Large intestine (tissue), 3 donors: ENCODE measurements at regions not wholly inside any gene's neighbourhood (a gene's known extent, or its start where the extent isn't known, plus 50 kb on each side); places are given as distances from the start of the nearest gene placed in this dataset.
"Not testable (repeated sequence)": the region's sequence is repeated elsewhere in the genome, so short reads cannot be mapped to it uniquely, and the experiment has no call there.

Source experiments
- DNase-seq, 2 donors: peaks; one replicate each; pipeline versions ENCODE4 v3.0.0 to v3.0.0-alpha.2; 2013
- H3K27ac ChIP-seq: one replicate; pipeline ENCODE4 v1.5.1; 2013; ENCODE audit warnings: low read length
- H3K27me3 ChIP-seq: 2 replicates; pipeline ENCODE4 v1.6.1; 2013; ENCODE audit warnings: low read length; ENCODE audit not compliant: control insufficient read depth, insufficient read depth
- H3K36me3 ChIP-seq: 2 replicates; pipeline ENCODE4 v1.6.1; 2013; ENCODE audit warnings: low read length; ENCODE audit not compliant: control insufficient read depth, insufficient read depth
- H3K4me1 ChIP-seq: one replicate; pipeline ENCODE4 v1.6.1; 2013; ENCODE audit warnings: low read length; ENCODE audit not compliant: control insufficient read depth, insufficient read depth
- H3K4me3 ChIP-seq: one replicate; pipeline ENCODE4 v1.5.1; 2013; ENCODE audit warnings: low read length
- H3K9me3 ChIP-seq: one replicate; pipeline ENCODE4 v1.6.1; 2013; ENCODE audit warnings: mild to moderate bottlenecking, low read depth, low read length, moderate library complexity; ENCODE audit not compliant: control insufficient read depth
- WGBS: methylation state at CpG from one replicate; pipeline ENCODE4 v1.1.5; 2013; ENCODE audit warnings: low lambda C conversion rate; ENCODE audit not compliant: insufficient coverage; 5-methylcytosine and 5-hydroxymethylcytosine counted together

DNA sequence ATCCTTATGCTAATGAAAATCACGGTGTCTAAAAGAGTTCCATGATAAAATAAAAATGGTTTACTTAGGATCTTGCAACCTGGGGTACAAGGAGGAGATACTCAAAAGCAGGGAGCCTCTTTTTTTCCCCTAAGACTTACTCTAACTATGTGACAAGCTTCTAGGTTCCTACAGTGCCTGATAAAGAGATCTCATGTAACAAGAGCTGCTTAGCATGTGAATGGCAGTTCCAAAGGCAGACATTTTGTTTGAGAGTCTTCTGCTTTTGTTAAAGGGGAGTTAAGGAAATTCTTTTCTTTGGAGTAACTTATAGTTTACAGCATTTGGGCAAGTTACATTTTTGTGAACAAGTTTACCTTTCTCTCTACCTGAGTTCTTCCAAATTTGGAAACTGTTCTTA is 945.8 kb upstream of the ADGRB3 start:
- Histone ChIP-seq H3K4me1 (no peaks in the 10 kb centered on the region), H3K36me3 (no peaks in the 10 kb centered on the region), H3K9me3 (no peaks in the 10 kb centered on the region), H3K27ac (no peak overlapping the region), H3K27me3 (no peaks in the 10 kb centered on the region), H3K4me3 (no peak overlapping the region)
- no CpG with 5 or more reads among the region's 1 CpG for WGBS
- DNase-seq, result no peak

DNA sequence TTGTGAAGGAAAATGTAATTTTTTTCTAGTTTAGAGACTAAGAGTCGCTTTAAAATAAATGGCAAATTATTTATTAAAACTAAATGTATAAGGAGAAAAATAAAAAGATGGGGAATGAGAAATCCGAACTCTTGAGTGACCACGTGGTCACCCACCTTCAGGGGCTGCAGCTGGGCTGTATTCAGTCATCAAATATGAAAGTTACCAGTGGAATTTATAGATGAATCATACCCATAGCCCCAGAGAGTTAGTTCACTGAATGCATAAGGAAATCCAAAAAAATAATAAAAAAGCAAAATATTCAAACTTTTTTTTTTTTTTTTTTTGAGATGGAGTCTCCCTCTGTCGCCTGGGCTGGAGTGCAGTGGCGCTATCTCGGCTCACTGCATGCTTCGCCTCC is 947.7 kb upstream of the ADGRB3 start:
- no peaks in the 10 kb centered on the region for H3K36me3 ChIP-seq
- H3K9me3 ChIP-seq, result no peaks in the 10 kb centered on the region
- no peaks in the 10 kb centered on the region for H3K27me3 ChIP-seq
- H3K27ac ChIP-seq, result no peak overlapping the region
- H3K4me3 ChIP-seq, result no peak overlapping the region
- WGBS, result 92% methylated on average over 2 of the region's 7 CpGs
- no peaks in the 10 kb centered on the region for H3K4me1 ChIP-seq
- DNase-seq, result no peak

DNA sequence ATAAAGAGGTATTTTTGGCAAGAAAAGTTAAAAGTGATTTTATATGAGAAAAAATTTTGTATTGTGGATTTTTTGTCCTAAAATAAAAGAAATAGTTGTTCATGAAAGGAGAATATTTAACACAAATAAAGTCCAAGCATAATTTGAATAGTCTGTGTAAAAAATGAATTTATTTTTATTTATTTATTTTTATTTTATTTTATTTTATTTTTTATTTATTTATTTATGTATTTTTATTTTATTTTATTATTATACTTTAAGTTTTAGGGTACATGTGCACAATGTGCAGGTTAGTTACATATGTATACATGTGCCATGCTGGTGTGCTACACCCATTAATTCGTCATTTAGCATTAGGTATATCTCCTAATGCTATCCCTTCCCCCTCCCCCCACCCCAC is 948.9 kb upstream of the ADGRB3 start:
- not testable (repeated sequence) for H3K36me3 ChIP-seq, H3K4me3 ChIP-seq, H3K4me1 ChIP-seq, H3K27ac ChIP-seq, H3K9me3 ChIP-seq, DNase-seq, H3K27me3 ChIP-seq
- WGBS, result no CpG with 5 or more reads among the region's 1 CpG

DNA sequence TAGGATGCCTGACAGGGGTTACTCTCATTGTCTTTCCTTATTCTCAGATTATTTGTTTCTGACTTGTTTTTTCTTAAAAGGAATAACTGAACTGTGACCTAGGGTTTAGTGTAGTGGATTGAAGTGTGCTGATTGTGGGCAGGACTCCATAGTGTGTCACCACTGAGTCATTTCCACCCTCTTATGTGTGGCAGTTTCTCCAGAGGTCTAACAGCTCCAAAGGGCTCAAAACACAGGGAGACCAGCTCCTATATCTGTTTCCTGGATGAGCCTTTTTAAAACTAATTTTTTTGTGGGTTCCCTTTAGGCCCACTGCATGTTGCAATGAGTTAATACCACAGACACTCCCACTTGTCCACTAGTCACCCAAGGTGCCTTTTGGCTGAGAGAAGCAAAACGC is 951.1 kb upstream of the ADGRB3 start:
- H3K27me3 ChIP-seq, result no peaks in the 10 kb centered on the region
- H3K27ac ChIP-seq, result no peak overlapping the region
- no peaks in the 10 kb centered on the region for H3K36me3 ChIP-seq
- whole genome bisulfite sequencing, result no CpG with 5 or more reads among the region's 1 CpG
- DNase-seq, result no peak
- H3K9me3 ChIP-seq, result no peaks in the 10 kb centered on the region
- no peak overlapping the region for H3K4me3 ChIP-seq
- H3K4me1 ChIP-seq, result no peaks in the 10 kb centered on the region

DNA sequence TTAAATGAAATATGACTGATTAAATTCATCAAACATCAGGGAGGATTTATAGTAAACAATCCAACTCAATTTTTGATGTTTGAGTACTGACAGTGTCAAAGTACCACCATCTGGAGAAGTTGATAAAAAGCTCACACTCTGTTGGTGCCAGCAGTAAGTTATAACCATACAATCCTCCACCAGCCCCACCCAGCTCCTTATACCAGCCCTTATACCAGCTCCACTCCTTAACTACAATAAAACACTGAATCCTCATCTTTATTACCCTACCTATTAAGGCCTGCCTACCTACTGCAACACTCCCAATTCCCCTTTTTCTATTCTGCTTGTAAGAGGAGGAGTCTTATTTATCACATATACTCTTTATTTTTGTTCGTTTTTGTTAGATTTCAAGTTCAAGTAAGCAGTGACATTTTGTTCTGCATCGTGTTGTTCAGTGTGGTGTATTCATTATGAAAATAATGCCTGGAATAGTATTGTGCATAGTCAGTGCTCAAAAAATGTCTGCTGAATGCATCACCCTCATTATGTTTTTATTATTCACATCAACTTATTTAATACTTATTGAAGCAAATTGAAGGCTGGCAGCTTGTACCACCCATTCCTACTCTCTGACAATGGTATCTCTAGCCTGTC is 954.7 kb upstream of the ADGRB3 start:
- H3K36me3 ChIP-seq, result no peaks in the 10 kb centered on the region
- no CpG with 5 or more reads among the region's 2 CpGs for WGBS
- H3K27me3 ChIP-seq, result no peaks in the 10 kb centered on the region
- H3K27ac ChIP-seq, result no peak overlapping the region
- no peaks in the 10 kb centered on the region for H3K9me3 ChIP-seq
- no peak for DNase-seq
- H3K4me3 ChIP-seq, result no peak overlapping the region
- H3K4me1 ChIP-seq, result no peaks in the 10 kb centered on the region

DNA sequence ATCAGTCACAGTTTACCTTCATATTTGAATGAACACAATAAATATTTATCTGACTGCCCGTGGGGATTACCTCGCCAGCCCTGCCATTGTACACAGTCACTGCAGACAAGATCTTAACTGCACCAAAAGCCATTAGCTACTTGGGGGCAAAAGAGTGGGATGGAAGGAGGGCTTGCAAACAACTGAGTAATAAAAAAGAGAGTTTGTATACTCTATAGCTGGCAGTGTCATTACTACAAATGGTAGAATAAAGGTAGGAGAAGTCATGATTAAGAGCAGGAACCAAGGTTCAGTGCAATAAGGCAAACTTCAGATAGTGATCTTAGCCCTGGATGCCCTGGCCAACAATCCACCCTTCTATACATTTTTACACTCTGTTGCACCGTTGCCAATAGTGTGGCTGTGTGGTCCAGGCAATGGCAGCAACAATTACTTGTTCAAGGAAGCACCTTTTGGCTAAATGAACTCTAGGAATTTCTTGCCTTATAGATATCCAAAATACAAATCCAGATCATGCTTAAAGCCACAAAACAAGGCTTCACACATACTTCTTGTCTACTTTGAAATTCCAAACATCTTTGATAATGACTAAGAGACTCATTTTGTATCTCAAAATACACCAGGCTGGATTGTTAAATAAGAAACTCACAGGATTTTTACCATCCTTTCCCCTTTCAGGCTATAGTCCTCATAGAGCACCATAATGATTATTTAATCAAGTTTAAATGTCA is 955.4 kb upstream of the ADGRB3 start:
- DNase-seq, result no peak
- Histone ChIP-seq H3K27me3 (no peaks in the 10 kb centered on the region), H3K9me3 (no peaks in the 10 kb centered on the region), H3K27ac (no peak overlapping the region), H3K36me3 (no peaks in the 10 kb centered on the region), H3K4me3 (no peak overlapping the region), H3K4me1 (no peaks in the 10 kb centered on the region)
- WGBS, result no CpG with 5 or more reads among the region's 3 CpGs

DNA sequence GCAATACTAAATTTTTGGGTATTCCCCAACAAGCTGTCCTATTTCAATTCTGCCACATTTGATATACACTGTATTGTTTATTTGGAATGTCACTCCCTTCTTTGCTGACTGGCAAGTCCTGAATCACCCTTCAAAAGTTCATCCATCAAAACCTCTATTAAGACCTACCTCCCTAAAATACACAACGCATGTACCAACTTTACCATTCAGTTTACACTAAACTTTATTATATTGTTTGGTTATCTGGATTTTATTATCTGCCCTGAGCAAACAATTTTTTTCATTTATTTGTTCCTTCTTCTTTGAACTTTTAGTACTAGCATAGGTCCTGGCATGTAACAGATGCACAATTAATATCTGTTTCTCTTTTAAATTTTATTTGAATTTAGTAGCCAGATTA is 958.2 kb upstream of the ADGRB3 start:
- Histone ChIP-seq H3K4me3 (no peak overlapping the region), H3K36me3 (no peaks in the 10 kb centered on the region), H3K27me3 (no peaks in the 10 kb centered on the region), H3K9me3 (peaks cover 3% of the 10 kb centered on the region), H3K27ac (no peak overlapping the region), H3K4me1 (no peaks in the 10 kb centered on the region)
- 100% methylated on average over 1 of the region's 1 CpG for WGBS
- DNase-seq, result no peak

DNA sequence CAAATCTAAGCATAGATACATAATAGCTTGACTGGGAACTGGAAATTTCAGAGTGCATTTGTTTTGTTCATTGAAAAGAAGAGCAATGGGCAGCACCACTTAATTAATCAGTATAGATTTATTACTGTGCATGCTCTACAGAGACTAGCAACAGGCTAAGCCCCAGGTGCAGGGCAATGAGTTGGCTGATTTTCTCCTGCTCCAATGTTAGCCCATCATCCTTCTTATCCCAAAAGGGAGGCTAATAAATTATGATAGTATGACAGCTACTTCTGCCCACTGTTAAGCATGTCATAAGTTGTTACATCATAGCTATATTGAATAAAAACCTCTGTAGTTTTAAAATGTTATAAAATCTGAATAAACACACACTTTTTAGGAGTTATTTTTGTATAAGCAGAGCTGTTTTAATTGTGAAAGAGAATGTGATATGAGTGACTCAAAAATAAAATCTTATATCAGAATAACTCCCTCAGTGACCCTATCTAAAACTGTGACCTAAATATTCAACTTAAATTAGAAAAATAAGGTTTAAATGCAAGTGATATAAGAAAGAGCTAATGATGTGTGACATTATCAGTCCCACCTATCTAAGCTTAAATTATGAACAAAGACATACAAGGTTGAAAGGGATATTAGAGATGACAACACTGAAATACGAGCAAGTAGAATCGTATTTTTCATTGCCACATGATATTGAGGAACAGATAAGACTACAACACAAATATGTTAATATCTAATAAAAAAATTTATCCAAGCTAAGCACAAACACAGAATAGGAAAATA is 967.3 kb upstream of the ADGRB3 start:
- no peaks in the 10 kb centered on the region for H3K4me1 ChIP-seq
- WGBS, result no CpG with 5 or more reads among the region's 2 CpGs
- peaks cover 5% of the 10 kb centered on the region for H3K9me3 ChIP-seq
- H3K27me3 ChIP-seq, result no peaks in the 10 kb centered on the region
- H3K4me3 ChIP-seq, result no peak overlapping the region
- no peaks in the 10 kb centered on the region for H3K36me3 ChIP-seq
- no peak overlapping the region for H3K27ac ChIP-seq
- DNase-seq, result no peak

DNA sequence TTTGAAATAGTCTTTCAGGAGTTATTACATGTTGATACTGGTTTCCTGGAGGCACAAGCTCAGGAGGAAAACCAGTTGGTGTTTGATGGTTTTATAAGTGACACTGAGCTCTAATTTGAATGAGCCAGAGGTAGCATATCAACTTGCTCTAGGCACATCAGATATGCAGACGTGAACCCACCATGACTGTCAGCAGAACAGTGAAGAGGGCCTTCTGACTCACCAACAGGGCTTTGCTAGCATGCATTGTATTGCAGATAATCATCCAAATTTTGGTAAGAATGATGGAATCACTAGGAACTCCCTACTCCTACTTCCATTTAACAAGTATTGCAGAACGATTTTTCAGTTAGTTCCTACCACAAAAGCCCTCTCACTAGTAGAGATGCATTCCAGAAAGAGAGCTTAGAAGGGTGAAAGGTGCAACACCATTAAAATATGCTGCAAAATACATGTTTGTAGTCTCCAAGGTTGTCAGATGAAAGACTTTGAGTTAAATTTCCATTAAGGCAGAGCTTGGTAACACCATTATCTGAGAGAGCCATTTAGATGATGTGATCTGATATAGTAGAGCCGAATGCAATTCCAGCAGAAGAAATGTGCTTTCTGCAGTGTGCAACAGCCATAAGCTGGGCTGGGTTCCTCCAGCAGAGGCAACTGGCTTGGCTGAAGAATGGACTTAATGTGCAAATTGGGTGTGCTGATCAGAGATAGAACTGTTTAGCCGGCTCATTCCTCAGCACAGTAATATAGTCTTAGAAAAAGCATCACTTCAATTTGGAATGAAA is 968.7 kb upstream of the ADGRB3 start:
- H3K9me3 ChIP-seq, result peaks cover 3% of the 10 kb centered on the region
- no CpG with 5 or more reads among the region's 4 CpGs for WGBS
- no peak overlapping the region for H3K27ac ChIP-seq
- no peak overlapping the region for H3K4me3 ChIP-seq
- no peaks in the 10 kb centered on the region for H3K27me3 ChIP-seq
- no peak for DNase-seq
- H3K36me3 ChIP-seq, result no peaks in the 10 kb centered on the region
- no peaks in the 10 kb centered on the region for H3K4me1 ChIP-seq

DNA sequence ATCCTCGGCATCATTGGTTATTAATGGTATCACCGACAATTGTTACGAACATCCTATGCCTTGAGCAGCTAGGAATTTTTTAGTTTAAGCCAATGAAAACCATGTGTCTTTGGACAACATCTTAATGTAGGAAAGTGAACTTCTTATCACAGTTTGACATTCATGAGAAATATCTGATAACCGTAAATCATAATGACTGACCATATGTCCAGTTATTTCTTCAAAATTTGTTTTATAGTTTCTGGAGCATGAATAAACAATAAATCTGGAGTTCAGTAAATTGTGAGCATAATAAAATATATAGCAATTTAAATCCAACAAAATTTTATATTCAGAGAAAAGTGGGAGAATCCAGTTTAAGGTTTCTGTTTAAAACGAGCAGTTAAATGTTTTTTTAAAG is 970.1 kb upstream of the ADGRB3 start:
- no peak overlapping the region for H3K27ac ChIP-seq
- H3K36me3 ChIP-seq, result no peaks in the 10 kb centered on the region
- no peak for DNase-seq
- no peak overlapping the region for H3K4me3 ChIP-seq
- no peaks in the 10 kb centered on the region for H3K27me3 ChIP-seq
- 88% methylated on average over 4 of the region's 5 CpGs for WGBS
- no peaks in the 10 kb centered on the region for H3K4me1 ChIP-seq
- peaks cover 3% of the 10 kb centered on the region for H3K9me3 ChIP-seq
